HG02678 (cell line): ENCODE measurements at regions not wholly inside any gene's neighbourhood (a gene's known extent, or its start where the extent isn't known, plus 50 kb on each side); places are given as distances from the start of the nearest gene placed in this dataset.

Experiments used
- ATAC-seq: cut with Tn5 transposase; IDR thresholded peaks from one replicate; pipeline ENCODE4 v1.9.1; 2021; ENCODE audit warnings: mild to moderate bottlenecking, moderate library complexity; ENCODE audit not compliant: unreplicated experiment

DNA sequence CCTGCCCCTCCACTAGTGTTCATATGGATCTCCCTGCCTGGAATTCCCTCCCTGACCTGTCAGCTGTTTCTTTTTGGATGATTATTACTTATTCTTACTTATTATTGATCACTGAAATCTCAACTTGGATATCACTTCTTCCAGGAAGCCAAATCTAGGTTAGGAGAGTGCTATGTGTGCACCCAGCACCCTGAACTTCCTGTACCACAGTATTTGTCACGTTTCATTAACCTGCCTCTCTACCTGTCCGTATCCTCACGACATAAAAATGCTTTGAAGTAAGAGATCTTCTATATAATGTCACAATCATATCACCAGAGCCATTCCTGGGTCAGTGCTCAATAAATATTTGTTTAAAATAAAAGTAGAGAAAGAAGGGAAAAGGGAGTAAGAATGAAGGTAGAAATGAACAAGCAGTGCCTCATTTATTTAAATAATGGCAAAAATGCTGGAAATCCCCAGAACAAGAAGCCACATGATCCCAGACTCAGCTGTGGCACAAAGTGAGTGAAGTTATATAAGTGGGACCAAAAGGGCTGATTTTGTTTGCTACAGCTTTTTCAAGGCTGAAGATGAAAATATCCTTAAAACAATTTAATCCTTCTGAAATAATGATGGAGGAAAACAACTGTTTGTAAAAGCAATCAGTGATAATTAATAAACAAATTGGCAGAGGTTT lies 88.0 kb upstream of the MANEA start:
- ATAC-seq, result no peak

DNA sequence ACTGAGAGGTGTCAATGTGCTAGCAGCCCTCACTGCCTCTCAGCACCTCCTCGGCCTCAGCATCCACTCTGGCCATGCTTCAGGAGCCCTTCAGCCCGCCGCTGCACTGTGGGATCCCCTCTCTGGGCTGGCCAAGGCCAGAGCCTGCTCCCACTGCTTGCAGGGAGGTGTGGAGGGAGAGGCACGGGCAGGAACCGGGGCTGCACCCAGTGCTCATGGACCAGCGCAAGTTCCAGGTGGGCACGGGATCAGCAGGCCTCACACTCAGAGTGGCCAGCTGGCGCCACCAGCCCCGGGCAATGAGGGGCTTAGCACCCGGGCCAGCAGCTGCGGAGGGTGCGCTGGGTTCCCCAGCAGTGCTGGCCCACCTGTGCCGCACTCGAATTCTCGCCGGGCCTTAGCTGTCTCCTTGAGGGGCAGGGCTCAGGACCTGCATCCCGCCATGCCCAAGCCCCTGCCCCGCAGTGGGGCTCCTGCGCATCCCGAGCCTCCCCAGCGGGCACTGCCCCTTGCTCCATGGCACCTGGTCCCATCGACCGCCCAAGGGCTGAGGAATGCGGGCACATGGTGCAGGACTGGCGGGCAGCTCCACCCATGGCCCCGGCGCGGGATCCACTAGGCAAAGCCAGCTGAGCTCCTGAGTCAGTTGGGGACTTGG lies 80.4 kb upstream of the MANEA start:
- ATAC-seq, result no peak

DNA sequence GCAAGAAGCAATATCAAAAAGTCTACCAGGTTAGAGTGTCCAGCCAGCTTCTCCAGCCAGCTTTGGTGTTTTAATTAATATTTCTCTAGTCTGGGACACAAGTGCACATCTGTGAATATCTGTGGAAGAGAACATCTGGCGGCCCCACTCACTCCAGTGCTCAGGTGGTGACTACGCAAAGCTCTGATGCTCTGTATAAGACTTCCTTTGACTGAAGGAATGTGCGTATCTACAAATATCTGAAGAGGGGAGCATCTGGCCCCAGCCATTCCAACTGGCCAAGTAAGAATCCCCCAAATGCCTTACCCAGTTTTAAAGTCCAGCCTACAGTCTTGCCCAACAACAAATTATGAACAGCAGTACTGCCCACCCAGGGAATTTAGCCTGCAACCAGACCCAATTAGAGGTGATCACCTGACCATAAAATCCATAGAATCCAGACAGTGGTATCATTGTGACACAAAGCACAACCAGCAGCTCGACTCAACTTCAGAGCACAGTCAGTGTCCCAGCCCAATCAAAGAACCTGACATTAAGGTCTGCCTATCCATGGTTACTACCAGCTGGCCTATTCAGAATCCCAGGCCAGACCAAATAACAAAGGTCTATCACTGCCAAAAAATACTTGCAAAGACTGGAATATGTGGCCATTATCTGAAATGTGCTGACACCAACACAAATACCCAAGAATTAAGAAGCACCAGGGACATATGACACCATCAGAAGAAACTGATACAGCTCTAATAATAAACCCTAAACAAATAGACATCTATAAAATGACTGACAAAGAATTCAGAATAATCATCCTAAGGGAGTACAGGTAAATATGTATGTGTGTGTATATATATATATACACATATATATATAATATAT lies 76.1 kb upstream of the MANEA start:
- no peak for ATAC-seq

DNA sequence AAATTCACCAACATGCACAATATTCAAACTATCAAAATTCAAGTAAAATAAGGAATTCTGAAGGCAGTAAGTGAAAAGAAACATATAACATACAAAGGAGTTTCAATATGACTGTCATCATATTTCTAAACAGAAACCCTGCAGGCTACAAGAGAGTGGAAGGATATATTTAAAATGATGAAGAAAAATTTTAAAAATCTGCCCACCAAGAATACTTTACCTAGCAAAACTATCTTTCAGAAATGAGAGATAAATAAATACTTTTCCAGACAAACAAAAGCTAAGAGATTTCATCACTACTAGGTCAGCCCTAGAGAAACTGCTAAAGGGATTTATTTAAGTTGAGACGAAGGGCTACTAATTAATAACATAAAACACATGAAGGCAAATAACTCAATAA lies 73.8 kb upstream of the MANEA start:
- ATAC-seq, result no peak

DNA sequence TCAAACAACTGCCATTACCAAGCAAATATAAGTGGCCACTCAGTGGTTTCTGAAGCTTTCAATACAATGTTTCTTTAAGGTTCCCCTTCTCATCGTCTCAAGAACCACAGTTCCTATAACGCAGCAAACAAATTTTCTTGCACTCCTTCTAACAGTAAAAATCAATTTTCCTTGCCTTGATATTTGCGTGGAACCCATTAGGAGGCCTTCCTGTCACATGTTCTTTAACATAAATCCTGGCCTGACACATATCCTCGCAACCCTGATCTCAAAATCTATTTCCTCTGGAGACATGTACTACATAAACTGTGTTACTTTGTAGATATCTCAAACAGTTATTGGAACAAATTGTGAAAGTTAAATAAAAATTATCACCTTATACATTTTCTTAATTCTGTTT lies 65.9 kb upstream of the MANEA start:
- no peak for ATAC-seq

GRCh38 chr6:95515975-95516374 lies 61.4 kb upstream of the MANEA start:
- no peak for ATAC-seq

GRCh38 chr6:95517004-95517403 lies 60.3 kb upstream of the MANEA start:
- no peak for ATAC-seq

- no peak for ATAC-seq
Measured at GRCh38 chr6:95517568-95517967, 59.8 kb upstream of the MANEA start.

DNA sequence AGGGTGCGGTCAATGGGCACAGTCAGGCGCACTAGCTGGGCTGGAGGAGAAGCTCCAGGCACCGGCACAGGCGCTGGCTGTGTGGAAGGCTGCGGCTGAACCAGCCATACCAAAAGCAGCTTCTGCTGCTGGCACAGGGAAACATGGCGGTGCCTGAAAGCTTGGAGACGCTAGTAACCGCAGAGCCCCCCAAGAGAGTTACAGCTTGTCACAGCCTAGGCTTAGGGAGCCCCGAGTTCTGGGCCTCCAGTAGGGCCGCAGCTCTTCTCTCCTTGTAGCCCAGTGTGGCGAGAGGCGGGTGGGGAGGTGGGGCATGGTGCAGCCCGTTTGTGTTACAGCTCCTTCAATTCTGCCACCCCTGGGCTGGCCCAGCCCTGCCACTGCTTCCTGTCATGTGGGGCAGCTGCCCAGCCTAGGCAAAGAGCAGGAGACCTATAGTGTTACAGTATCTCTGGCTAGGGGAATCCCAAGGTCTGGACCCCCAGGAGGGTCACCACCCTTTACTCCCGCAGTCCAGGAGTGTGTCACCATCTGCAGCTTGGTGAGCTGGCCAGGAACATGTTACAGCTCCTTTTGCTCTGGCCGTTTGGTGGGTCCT lies 58.6 kb upstream of the MANEA start:
- no peak for ATAC-seq

DNA sequence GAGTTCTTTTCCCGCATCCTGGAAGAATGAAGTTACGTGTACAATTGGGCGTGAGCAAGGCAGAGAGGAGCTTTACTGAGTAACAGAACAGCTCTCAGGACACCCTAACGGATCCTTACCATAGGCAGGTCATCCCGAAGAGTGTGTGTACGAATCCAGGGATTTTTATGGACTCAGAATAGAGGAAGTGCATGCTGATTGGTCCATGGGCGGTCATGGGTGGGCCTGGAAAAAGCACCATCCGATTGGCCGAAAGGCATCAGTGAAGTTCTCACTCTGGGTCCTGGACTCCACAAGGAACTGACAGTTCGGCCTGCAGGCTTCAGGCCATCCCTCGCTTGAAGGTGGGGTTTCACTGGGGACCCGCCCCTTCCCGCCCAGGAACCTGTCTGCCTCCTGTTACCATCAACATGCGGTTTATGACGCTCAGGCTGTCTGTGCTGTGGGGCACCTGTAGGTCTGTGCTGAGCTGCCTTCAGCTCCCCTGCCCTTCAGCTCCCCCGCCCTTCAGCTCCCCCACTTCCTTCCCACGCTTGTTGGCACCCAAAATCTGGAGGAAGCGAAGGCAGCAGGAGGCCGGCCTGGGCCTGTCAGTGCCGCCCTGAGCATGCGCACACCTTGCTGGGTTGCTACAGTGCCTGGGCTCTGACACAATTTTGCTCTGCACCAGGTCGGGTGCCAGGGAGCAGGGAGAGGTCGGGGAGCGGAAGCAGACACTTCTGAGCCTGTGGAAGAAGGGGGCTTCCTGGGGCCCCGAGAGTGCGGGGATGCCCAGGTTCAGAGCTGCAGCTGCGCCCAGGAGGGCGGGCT lies 57.9 kb upstream of the MANEA start:
- no peak for ATAC-seq

DNA sequence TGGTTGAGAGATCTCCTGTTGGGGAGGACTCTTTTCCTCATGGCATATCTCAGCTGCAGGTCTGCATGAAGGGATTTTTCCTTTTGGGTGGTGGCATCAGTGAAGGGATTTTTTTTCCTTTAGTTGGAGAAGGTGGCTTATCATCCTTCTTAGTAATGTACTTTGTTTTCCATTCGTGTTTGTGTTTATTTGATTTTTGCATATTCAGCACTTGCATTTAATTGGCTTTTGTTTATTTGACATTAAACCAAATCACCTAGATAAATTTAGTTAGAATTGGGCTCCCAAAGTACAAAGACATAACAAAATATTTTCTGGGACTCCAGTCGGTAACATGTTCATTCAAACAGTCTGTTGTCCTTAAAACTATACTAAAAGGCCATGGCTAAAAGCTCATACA lies 56.2 kb upstream of the MANEA start:
- no peak for ATAC-seq
